GM12874 (cell line): ENCODE measurements at regions not wholly inside any gene's neighbourhood (a gene's known extent, or its start where the extent isn't known, plus 50 kb on each side); places are given as distances from the start of the nearest gene placed in this dataset.

Experiments
- CTCF ChIP-seq: IDR thresholded peaks from 2 replicates; pipeline ENCODE4 v1.5.1; 2011; ENCODE audit warnings: low read depth, mild to moderate bottlenecking, control low read depth, low read length, moderate library complexity; ENCODE audit not compliant: insufficient read depth

DNA sequence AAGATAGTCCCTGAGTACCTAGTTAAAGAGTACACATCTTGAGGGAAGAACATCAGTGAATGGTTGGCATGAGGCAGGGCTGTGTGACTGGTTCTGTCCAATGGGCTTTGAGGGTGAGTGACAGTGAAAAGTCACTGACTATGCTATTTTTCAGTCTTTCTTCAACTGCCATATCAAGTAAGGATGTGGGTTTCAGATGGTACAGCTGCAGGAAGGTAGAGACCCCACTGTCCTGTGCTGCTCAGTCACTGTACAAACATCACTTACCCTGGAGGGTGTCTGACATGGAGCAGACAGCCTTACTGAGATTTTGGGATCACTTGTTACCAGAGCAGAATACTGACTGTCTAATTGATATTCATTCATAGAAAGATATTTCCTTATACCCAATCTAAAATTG is 115.3 kb upstream of the ASCC3 start:
- no peak for TF ChIP-seq CTCF

DNA sequence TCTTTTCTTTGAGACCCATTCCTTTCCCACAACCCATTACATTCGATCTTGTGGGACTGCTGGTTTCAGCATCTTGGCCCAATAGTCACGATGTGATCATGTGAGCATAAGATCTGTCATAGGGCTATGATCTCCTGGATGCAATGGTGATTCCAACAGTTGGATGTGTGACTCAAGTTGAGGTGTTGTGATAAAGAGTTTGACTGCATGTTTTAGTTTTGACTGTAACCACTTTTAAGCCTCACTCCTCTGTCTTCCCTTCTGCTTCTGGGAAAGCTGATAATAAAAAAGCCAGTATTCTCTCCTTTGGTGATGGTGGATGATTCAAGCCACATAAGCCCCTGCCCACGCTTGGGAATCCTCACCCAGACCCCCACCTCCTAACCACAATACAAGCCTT is 117.0 kb upstream of the ASCC3 start:
- no peak for TF ChIP-seq CTCF

DNA sequence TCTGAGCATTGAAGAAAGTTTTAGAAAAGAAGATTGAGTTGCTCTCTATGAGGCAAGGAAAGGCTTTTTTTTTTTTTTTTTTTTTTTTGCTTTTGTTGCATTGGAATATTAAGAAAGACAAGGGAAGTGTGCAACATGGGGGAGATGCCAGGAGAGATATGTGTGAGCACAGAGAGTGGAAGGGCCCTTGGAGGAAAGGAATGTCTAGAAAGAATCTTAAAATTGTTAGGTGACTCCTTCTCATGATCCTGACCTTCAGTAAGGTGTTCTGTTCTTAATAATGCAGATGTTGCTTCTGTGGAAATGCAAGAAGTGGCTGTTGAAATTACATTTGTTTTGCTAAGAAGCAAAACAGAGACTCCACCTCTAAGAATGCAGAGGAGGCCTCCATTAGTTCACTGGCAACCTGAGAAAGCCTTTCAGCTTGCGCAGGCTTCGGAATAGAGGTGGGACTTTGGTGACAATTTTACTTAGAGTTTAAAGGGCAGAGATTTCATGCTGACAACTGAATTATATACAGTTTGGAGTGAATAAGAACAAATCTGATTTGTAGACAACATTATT is 118.0 kb upstream of the ASCC3 start:
- no peak for TF ChIP-seq CTCF

GRCh38 chr6:101000341-101000740 is 119.2 kb upstream of the ASCC3 start:
- no peak for TF ChIP-seq CTCF

GRCh38 chr6:101001012-101001411 is 119.9 kb upstream of the ASCC3 start:
- TF ChIP-seq CTCF = no peak

DNA sequence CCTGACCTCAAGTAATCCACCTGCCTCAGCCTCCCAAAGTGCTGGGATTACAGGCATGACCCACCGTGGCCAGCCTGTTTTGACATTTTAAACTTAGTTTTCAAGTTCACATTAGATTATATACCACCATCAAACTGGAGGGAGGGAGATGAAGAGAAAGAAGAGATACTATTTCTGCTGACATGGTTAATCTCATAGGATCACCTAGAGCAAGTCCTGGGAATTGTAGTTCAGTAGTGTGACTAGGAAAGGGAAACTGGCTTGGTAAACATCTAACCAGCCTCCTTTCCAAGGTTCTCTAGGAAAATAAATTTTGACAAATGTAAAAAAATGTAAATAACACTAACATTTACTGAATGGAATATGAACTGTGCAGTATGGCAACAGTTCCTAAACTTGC is 120.5 kb upstream of the ASCC3 start:
- no peak for TF ChIP-seq CTCF

DNA sequence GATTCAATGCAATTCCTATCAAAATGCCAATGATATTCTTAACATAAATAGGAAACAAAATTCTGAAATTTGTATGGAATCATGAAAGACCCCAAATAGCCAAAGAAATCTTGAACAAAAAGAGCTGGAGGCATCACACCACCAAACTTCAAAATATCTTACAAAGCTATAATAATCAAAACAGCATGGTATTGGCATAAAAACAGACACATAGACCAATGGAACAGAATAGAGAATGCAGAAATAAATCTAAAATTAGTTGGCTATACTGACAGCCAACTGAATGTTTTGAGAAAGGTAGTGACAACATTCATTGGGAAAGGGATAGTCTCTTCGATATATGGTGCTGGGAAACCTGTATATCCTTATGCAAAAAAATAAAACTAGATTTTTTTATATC is 121.9 kb upstream of the ASCC3 start:
- no peak for TF ChIP-seq CTCF
